Transverse colon (tissue), 4 donors: ENCODE measurements at regions not wholly inside any gene's neighbourhood (a gene's known extent, or its start where the extent isn't known, plus 50 kb on each side); places are given as distances from the start of the nearest gene placed in this dataset.

Source experiments
- POLR2A ChIP-seq: fragments of 450-650 bp; IDR thresholded peaks from one replicate; pipeline ENCODE4 v1.6.1; 2016; ENCODE audit warnings: antibody characterized with exemption, mild to moderate bottlenecking, moderate library complexity
- POLR2AphosphoS5 ChIP-seq, 3 donors: sonication (generic); formaldehyde crosslinking; IDR thresholded peaks; one replicate each; pipeline ENCODE4 v1.6.1; 2016; ENCODE audit warnings: antibody characterized with exemption in 3 of 3
- TF ChIP-seq, protein P1 (sequence below), 5 experiments: fragments of 200-600 bp in 3 of 5; fragments of 450-650 bp in 2 of 5; sonication (generic) in 3 of 5; IDR thresholded peaks; 1 replicate in 2 of 5; 2 replicates in 3 of 5; pipeline ENCODE4 v1.5.1; 2016 to 2017; ENCODE audit warnings: antibody characterized with exemption in 5 of 5, inconsistent platforms in 3 of 5, mild to moderate bottlenecking in 2 of 5, moderate library complexity in 1 of 5

DNA sequence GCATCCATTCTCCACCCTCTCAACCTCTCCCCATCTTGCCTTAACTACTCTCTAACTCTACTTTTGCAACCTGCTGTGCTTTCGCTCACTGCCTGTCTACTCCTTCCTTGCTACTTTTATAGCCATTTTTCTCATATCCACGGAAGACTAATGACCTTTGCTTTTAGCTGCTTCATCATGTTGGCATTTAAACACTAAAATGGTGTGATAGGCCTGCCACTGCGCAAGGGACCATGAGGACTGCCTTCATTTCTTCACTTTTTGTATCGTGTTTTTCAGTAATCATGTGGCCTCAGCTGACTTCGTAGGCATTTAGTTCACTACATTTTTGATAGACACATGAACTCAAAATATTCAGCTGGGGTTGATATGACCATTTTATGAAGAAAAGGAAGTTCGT, 252.1 kb downstream of the BCAT1 start:
- TF ChIP-seq, protein P1, sequence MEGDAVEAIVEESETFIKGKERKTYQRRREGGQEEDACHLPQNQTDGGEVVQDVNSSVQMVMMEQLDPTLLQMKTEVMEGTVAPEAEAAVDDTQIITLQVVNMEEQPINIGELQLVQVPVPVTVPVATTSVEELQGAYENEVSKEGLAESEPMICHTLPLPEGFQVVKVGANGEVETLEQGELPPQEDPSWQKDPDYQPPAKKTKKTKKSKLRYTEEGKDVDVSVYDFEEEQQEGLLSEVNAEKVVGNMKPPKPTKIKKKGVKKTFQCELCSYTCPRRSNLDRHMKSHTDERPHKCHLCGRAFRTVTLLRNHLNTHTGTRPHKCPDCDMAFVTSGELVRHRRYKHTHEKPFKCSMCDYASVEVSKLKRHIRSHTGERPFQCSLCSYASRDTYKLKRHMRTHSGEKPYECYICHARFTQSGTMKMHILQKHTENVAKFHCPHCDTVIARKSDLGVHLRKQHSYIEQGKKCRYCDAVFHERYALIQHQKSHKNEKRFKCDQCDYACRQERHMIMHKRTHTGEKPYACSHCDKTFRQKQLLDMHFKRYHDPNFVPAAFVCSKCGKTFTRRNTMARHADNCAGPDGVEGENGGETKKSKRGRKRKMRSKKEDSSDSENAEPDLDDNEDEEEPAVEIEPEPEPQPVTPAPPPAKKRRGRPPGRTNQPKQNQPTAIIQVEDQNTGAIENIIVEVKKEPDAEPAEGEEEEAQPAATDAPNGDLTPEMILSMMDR (IDR thresholded peaks at IDR 0.05) = no peak
- TF ChIP-seq POLR2AphosphoS5 (IDR thresholded peaks at IDR 0.05) = no peak
- no peak for TF ChIP-seq POLR2A
